Uterus (tissue), 2 donors: ENCODE measurements at regions not wholly inside any gene's neighbourhood (a gene's known extent, or its start where the extent isn't known, plus 50 kb on each side); places are given as distances from the start of the nearest gene placed in this dataset.

Experiments used
- CTCF ChIP-seq, 4 experiments: fragments of 200-600 bp in 2 of 4; fragments of 450-650 bp in 2 of 4; sonication (generic) in 2 of 4; IDR thresholded peaks; one replicate each; pipeline ENCODE4 v1.5.1; 2016 to 2019; ENCODE audit warnings: antibody characterized with exemption in 4 of 4, mild to moderate bottlenecking in 2 of 4, moderate library complexity in 1 of 4
- POLR2A ChIP-seq, 2 donors: fragments of 450-650 bp; IDR thresholded peaks; one replicate each; pipeline ENCODE4 v1.6.1; 2016; ENCODE audit warnings: antibody characterized with exemption in 2 of 2, mild to moderate bottlenecking in 1 of 2, moderate library complexity in 1 of 2

GRCh38 chr2:160557903-160558302, 64.3 kb upstream of the RBMS1 start:
- TF ChIP-seq CTCF (IDR thresholded peaks at IDR 0.05) (no peak), POLR2A (IDR thresholded peaks at IDR 0.05) (no peak)
